ENCODE measurements at regions not wholly inside any gene's neighbourhood (a gene's known extent, or its start where the extent isn't known, plus 50 kb on each side); places are given as distances from the start of the nearest gene placed in this dataset.

DNA sequence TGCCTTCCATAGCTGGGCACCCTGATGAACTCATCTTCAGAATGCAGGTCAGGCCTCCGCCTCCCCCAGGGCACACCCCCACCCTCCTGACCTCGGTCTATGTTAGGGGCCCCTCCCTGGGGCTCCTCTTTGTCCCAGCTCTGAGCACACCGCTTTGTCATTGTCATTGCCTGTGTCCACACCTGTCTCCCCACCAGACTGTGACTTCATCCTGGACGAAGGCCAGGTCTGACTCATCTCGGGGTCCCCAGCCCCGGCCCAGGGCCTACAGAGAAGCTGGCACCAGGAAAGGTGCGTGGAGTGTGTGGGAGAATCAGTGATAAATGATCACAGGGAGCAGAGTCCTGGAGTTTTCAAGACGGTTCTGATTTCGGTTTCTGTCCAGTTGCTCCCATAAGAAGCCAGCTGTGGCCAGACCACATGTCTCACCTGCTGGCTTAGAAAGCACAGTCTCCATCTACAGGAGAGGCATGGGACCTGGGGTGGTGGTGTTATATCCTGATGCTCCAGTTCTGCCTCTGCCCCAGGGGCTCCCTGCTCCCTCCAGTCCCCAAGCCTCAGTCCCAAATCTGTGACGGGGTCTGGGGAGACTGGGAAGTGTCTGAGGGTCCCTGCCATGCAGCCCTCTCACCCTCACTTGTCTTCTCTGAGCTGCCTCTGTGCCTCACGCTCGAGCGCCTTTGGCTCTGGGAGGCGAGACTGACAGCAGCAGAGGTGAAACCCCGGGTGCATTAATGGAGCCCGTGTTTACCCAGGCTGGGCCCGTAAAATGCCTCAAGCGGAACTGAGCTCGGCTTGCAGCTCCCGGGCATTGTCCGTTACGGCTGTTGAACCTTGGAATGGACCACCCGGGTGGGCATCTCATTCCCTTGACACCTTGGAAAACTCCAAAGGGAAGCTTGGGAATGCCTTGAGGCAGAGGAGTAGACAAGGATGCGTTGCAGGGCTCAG lies 85.5 kb upstream of the WNT11 start:
- Histone ChIP-seq H3K27me3 (ENCODE audit: insufficient read depth, low read length) (no peaks in the 10 kb centered on the region; the same call in 1 of the 2 replicates), H3K4me1 (ENCODE audit: insufficient read depth, low read length) (no peaks in the 10 kb centered on the region), H3K18ac (ENCODE audit: insufficient read length, low read depth, low read length) (no peak overlapping the region), H2BK20ac (ENCODE audit: low read depth, low read length, poor library complexity, severe bottlenecking) (no peak overlapping the region), H3T11ph (ENCODE audit: low read length) (no peak overlapping the region), H2AFZ (ENCODE audit: low read length) (no peak overlapping the region), H3K27ac (ENCODE audit: insufficient read length, low read depth, low read length) (no peak overlapping the region), H2BK120ac (ENCODE audit: low read depth, low read length, poor library complexity, severe bottlenecking) (no peak overlapping the region), H3K79me1 (ENCODE audit: insufficient read depth, low read depth, low read length, poor library complexity, severe bottlenecking) (no peaks in the 10 kb centered on the region), H3K14ac (ENCODE audit: insufficient read depth, low read length) (no peak overlapping the region), H2BK12ac (ENCODE audit: insufficient read length, low read depth, low read length) (no peak overlapping the region), H3K4me2 (ENCODE audit: insufficient read depth, insufficient read length, low read length) (no peak overlapping the region), H3K23ac (ENCODE audit: insufficient read length, low read depth, low read length) (no peak overlapping the region), H3K4ac (ENCODE audit: low read depth, low read length) (no peak overlapping the region), H2BK5ac (ENCODE audit: insufficient read length, low read length) (no peak overlapping the region), H4K5ac (ENCODE audit: insufficient read length, low read depth, low read length) (no peak overlapping the region), H3K56ac (ENCODE audit: insufficient read length, low read depth, low read length) (no peak overlapping the region), H4K8ac (replicated peaks; ENCODE audit: insufficient read length, low read depth, low read length) (no peak overlapping the region), H3K79me2 (ENCODE audit: insufficient read depth, low read length) (no peaks in the 10 kb centered on the region), H2AK5ac (ENCODE audit: insufficient read length, low read length) (no peak overlapping the region), H4K20me1 (ENCODE audit: control insufficient read depth, insufficient read depth, insufficient read length) (no peaks in the 10 kb centered on the region), H3K9me3 (ENCODE audit: control insufficient read depth, low read depth, low read length) (no peaks in the 10 kb centered on the region), H3K9ac (ENCODE audit: extremely low read depth, insufficient read length, low read length) (no peak overlapping the region), H3K23me2 (ENCODE audit: insufficient read length, low read depth, low read length, poor library complexity, severe bottlenecking) (no peaks in the 10 kb centered on the region), H2BK15ac (ENCODE audit: low read depth, low read length) (no peak overlapping the region), H4K91ac (ENCODE audit: insufficient read length, low read depth, low read length) (no peak overlapping the region)
- WGBS (ENCODE audit: extremely low coverage, insufficient read length, low lambda C conversion rate), result no CpG with 5 or more reads among the region's 24 CpGs
- H3K4me1 Mint-ChIP-seq, result peaks cover 0 to 10% of the 10 kb centered on the region in 2 experiments; a peak in 3 of 4 replicates
- no peaks in the 10 kb centered on the region; the same call in 1 of the 2 replicates for H3K27me3 Mint-ChIP-seq (ENCODE audit: low read depth)
- H3K27ac Mint-ChIP-seq, result peak overlapping the region in 1 of 3 experiments; percentile 30; a peak in 1 of 7 replicates
- H3K9me3 Mint-ChIP-seq, result no peaks in the 10 kb centered on the region
- H3K4me3 Mint-ChIP-seq, result no peak overlapping the region
- no peak for DNase-seq
- H3K36me3 Mint-ChIP-seq (ENCODE audit: insufficient read depth in 1 of 3, low read depth in 3 of 3), result no peaks in the 10 kb centered on the region
- TF ChIP-seq, protein P1, sequence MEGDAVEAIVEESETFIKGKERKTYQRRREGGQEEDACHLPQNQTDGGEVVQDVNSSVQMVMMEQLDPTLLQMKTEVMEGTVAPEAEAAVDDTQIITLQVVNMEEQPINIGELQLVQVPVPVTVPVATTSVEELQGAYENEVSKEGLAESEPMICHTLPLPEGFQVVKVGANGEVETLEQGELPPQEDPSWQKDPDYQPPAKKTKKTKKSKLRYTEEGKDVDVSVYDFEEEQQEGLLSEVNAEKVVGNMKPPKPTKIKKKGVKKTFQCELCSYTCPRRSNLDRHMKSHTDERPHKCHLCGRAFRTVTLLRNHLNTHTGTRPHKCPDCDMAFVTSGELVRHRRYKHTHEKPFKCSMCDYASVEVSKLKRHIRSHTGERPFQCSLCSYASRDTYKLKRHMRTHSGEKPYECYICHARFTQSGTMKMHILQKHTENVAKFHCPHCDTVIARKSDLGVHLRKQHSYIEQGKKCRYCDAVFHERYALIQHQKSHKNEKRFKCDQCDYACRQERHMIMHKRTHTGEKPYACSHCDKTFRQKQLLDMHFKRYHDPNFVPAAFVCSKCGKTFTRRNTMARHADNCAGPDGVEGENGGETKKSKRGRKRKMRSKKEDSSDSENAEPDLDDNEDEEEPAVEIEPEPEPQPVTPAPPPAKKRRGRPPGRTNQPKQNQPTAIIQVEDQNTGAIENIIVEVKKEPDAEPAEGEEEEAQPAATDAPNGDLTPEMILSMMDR (conservative IDR thresholded peaks at IDR 0.05), result no peak

All from H9 (cell line).